Chondrocyte (in vitro differentiated cells): ENCODE measurements at regions not wholly inside any gene's neighbourhood (a gene's known extent, or its start where the extent isn't known, plus 50 kb on each side); places are given as distances from the start of the nearest gene placed in this dataset.

Experiments used
- DNase-seq: peaks from one replicate; pipeline ENCODE4 v3.0.0; 2021; ENCODE audit warnings: mixed read lengths, low spot score
- H3K27ac Mint-ChIP-seq: one replicate; pipeline ENCODE4 v1.8.0; 2021; ENCODE audit warnings: mild to moderate bottlenecking, moderate library complexity, mixed read lengths; ENCODE audit not compliant: unreplicated experiment
- H3K27me3 Mint-ChIP-seq: 2 replicates; pipeline ENCODE4 v1.8.0; 2021; ENCODE audit warnings: low read depth, mixed read lengths
- H3K36me3 Mint-ChIP-seq: 2 replicates; pipeline ENCODE4 v1.8.0; 2021; ENCODE audit warnings: low read depth, mixed read lengths
- H3K4me1 Mint-ChIP-seq: 2 replicates; pipeline ENCODE4 v1.8.0; 2021; ENCODE audit warnings: low read depth, mild to moderate bottlenecking, mixed read lengths
- H3K4me3 Mint-ChIP-seq: one replicate; pipeline ENCODE4 v1.8.0; 2021; ENCODE audit warnings: mild to moderate bottlenecking, moderate library complexity, mixed read lengths; ENCODE audit not compliant: unreplicated experiment
- H3K9me3 Mint-ChIP-seq: 2 replicates; pipeline ENCODE4 v1.8.0; 2021; ENCODE audit warnings: low read depth, mixed read lengths
- CTCF ChIP-seq: fragments of 200-600 bp; sonication (generic); IDR thresholded peaks from 2 replicates; pipeline ENCODE4 v1.5.0; 2021; ENCODE audit warnings: antibody characterized with exemption, mild to moderate bottlenecking, moderate library complexity

GRCh38 chr7:114832906-114833595 is 88.8 kb upstream of the MDFIC start:
- Mint-ChIP-seq H3K4me1 (no peaks in the 10 kb centered on the region), H3K27me3 (no peaks in the 10 kb centered on the region), H3K27ac (no peak overlapping the region), H3K9me3 (peaks cover 1% of the 10 kb centered on the region), H3K36me3 (no peaks in the 10 kb centered on the region), H3K4me3 (no peak overlapping the region)
- TF ChIP-seq CTCF: no peak
- no peak for DNase-seq

- no peaks in the 10 kb centered on the region for H3K27me3 Mint-ChIP-seq
- no peak overlapping the region for H3K27ac Mint-ChIP-seq
- no peaks in the 10 kb centered on the region for H3K36me3 Mint-ChIP-seq
- DNase-seq: no peak
- TF ChIP-seq CTCF: no peak
- H3K9me3 Mint-ChIP-seq: no peaks in the 10 kb centered on the region
- no peaks in the 10 kb centered on the region for H3K4me1 Mint-ChIP-seq
- H3K4me3 Mint-ChIP-seq: no peak overlapping the region
Observed at GRCh38 chr7:114835303-114835702, 86.6 kb upstream of the MDFIC start.

GRCh38 chr7:114835861-114836260 is 86.0 kb upstream of the MDFIC start:
- no peaks in the 10 kb centered on the region for H3K36me3 Mint-ChIP-seq
- DNase-seq: no peak
- no peak overlapping the region for H3K27ac Mint-ChIP-seq
- no peaks in the 10 kb centered on the region for H3K9me3 Mint-ChIP-seq
- no peak for TF ChIP-seq CTCF
- no peaks in the 10 kb centered on the region for H3K27me3 Mint-ChIP-seq
- no peak overlapping the region for H3K4me3 Mint-ChIP-seq
- no peaks in the 10 kb centered on the region for H3K4me1 Mint-ChIP-seq

GRCh38 chr7:114842551-114843065 is 79.3 kb upstream of the MDFIC start:
- Mint-ChIP-seq H3K36me3 (no peaks in the 10 kb centered on the region), H3K4me3 (no peak overlapping the region), H3K4me1 (no peaks in the 10 kb centered on the region), H3K27ac (no peak overlapping the region), H3K27me3 (no peaks in the 10 kb centered on the region), H3K9me3 (no peaks in the 10 kb centered on the region)
- TF ChIP-seq CTCF: no peak
- DNase-seq: no peak

GRCh38 chr7:114843102-114843501 is 78.8 kb upstream of the MDFIC start:
- H3K4me3 Mint-ChIP-seq: no peak overlapping the region
- no peaks in the 10 kb centered on the region for H3K27me3 Mint-ChIP-seq
- no peaks in the 10 kb centered on the region for H3K9me3 Mint-ChIP-seq
- no peaks in the 10 kb centered on the region for H3K4me1 Mint-ChIP-seq
- no peaks in the 10 kb centered on the region for H3K36me3 Mint-ChIP-seq
- no peak for TF ChIP-seq CTCF
- H3K27ac Mint-ChIP-seq: no peak overlapping the region
- no peak for DNase-seq
